ENCODE measurements at regions not wholly inside any gene's neighbourhood (a gene's known extent, or its start where the extent isn't known, plus 50 kb on each side); places are given as distances from the start of the nearest gene placed in this dataset.

DNA sequence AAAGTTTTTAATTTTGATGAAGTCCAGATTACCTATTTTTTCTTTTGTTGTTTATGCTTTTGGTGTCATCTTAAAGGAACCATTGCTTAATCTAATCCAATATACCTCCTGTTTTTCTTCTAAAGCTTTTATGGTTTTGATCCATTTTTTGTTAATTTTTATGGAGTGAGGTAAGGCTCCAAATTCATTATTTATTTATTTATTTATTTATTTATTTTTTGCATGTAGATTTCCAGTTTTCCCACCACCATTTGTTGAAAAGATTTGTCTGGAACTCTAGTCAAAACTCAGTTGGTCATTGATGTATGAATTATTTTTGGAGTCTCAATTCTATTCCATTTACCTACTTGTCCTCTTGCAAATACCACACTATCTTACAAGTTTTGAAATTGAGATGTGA is 99.4 kb upstream of the RBMS1 start (continued):
- TF ChIP-seq, protein P1, sequence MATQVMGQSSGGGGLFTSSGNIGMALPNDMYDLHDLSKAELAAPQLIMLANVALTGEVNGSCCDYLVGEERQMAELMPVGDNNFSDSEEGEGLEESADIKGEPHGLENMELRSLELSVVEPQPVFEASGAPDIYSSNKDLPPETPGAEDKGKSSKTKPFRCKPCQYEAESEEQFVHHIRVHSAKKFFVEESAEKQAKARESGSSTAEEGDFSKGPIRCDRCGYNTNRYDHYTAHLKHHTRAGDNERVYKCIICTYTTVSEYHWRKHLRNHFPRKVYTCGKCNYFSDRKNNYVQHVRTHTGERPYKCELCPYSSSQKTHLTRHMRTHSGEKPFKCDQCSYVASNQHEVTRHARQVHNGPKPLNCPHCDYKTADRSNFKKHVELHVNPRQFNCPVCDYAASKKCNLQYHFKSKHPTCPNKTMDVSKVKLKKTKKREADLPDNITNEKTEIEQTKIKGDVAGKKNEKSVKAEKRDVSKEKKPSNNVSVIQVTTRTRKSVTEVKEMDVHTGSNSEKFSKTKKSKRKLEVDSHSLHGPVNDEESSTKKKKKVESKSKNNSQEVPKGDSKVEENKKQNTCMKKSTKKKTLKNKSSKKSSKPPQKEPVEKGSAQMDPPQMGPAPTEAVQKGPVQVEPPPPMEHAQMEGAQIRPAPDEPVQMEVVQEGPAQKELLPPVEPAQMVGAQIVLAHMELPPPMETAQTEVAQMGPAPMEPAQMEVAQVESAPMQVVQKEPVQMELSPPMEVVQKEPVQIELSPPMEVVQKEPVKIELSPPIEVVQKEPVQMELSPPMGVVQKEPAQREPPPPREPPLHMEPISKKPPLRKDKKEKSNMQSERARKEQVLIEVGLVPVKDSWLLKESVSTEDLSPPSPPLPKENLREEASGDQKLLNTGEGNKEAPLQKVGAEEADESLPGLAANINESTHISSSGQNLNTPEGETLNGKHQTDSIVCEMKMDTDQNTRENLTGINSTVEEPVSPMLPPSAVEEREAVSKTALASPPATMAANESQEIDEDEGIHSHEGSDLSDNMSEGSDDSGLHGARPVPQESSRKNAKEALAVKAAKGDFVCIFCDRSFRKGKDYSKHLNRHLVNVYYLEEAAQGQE (IDR thresholded peaks at IDR 0.05; ENCODE audit: unreplicated experiment): no peak
- TF ChIP-seq, protein P2, sequence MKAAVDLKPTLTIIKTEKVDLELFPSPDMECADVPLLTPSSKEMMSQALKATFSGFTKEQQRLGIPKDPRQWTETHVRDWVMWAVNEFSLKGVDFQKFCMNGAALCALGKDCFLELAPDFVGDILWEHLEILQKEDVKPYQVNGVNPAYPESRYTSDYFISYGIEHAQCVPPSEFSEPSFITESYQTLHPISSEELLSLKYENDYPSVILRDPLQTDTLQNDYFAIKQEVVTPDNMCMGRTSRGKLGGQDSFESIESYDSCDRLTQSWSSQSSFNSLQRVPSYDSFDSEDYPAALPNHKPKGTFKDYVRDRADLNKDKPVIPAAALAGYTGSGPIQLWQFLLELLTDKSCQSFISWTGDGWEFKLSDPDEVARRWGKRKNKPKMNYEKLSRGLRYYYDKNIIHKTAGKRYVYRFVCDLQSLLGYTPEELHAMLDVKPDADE (IDR thresholded peaks at IDR 0.05): no peak
- TF ChIP-seq JUNB (IDR thresholded peaks at IDR 0.05; ENCODE audit: unreplicated experiment) (no peak), NANOG (IDR thresholded peaks at IDR 0.05; ENCODE audit: borderline replicate concordance) (no peak), EZH2phosphoT487 (IDR thresholded peaks at IDR 0.05; ENCODE audit: unreplicated experiment) (no peak), CREB1 (CRISPR knock-in tag; IDR thresholded peaks at IDR 0.05; ENCODE audit: low read depth) (no peak), ZNF114 (CRISPR knock-in tag; IDR thresholded peaks at IDR 0.05) (no peak), ZNF331 (CRISPR knock-in tag; IDR thresholded peaks at IDR 0.05; ENCODE audit: low read depth) (no peak)
- TF ChIP-seq, protein P3, sequence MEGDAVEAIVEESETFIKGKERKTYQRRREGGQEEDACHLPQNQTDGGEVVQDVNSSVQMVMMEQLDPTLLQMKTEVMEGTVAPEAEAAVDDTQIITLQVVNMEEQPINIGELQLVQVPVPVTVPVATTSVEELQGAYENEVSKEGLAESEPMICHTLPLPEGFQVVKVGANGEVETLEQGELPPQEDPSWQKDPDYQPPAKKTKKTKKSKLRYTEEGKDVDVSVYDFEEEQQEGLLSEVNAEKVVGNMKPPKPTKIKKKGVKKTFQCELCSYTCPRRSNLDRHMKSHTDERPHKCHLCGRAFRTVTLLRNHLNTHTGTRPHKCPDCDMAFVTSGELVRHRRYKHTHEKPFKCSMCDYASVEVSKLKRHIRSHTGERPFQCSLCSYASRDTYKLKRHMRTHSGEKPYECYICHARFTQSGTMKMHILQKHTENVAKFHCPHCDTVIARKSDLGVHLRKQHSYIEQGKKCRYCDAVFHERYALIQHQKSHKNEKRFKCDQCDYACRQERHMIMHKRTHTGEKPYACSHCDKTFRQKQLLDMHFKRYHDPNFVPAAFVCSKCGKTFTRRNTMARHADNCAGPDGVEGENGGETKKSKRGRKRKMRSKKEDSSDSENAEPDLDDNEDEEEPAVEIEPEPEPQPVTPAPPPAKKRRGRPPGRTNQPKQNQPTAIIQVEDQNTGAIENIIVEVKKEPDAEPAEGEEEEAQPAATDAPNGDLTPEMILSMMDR (conservative IDR thresholded peaks at IDR 0.05; ENCODE audit: low read depth in 2 of 2): no peak

DNA sequence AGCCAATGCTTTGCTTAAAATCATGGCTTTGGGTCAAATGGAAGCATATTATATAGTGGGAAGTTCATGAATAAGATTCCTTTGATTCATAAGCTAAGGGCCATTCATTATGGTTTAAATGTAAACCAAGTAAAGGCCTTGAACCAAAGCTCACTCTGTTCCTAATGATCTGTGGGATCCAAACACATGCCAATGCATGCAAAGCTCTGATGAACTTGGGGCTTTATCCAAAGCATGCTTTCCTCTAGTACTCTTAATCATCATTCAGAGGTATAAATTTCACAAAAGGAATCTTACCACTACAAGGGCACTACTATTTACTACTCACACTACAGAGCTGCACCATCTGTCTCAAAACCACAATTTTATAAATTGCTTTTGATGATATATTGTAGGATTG is 102.8 kb upstream of the RBMS1 start:
- DNase-seq (ENCODE audit: low spot score) (no peak), ATAC-seq (no peak)
- Histone ChIP-seq H3K79me2 (replicated peaks; ENCODE audit: insufficient read depth) (no peaks in the 10 kb centered on the region), H4K20me1 (replicated peaks; ENCODE audit: insufficient read depth) (no peaks in the 10 kb centered on the region), H3K4me2 (no peak overlapping the region), H3K36me3 (ENCODE audit: insufficient read depth) (no peaks in the 10 kb centered on the region), H3K27me3 (ENCODE audit: insufficient read depth) (no peaks in the 10 kb centered on the region), H3K27ac (ENCODE audit: low read depth) (no peak overlapping the region), H3F3A (replicated peaks; ENCODE audit: low read depth) (no peaks in the 10 kb centered on the region), H3K4me3 (no peak overlapping the region), H3K4me1 (ENCODE audit: insufficient read depth) (no peaks in the 10 kb centered on the region), H3K9me2 (ENCODE audit: insufficient read depth) (peaks cover 4% of the 10 kb centered on the region; the same call in 1 of the 2 replicates), H2AFZ (peak overlapping the region; percentile 33; the same call in 1 of the 2 replicates)
- Mint-ChIP-seq H3K4me1 (no peaks in the 10 kb centered on the region; the same call in 2 of the 3 replicates), H3K4me3 (no peak overlapping the region), H3K27me3 (ENCODE audit: insufficient read depth, low read depth, poor library complexity) (peaks cover 6% of the 10 kb centered on the region), H3K9me3 (peaks cover 11% of the 10 kb centered on the region), H3K36me3 (ENCODE audit: low read depth) (peaks cover 11% of the 10 kb centered on the region), H3K27ac (no peak overlapping the region)
- no peak for TF ChIP-seq JUNB (IDR thresholded peaks at IDR 0.05; ENCODE audit: unreplicated experiment)
- TF ChIP-seq, protein P4, sequence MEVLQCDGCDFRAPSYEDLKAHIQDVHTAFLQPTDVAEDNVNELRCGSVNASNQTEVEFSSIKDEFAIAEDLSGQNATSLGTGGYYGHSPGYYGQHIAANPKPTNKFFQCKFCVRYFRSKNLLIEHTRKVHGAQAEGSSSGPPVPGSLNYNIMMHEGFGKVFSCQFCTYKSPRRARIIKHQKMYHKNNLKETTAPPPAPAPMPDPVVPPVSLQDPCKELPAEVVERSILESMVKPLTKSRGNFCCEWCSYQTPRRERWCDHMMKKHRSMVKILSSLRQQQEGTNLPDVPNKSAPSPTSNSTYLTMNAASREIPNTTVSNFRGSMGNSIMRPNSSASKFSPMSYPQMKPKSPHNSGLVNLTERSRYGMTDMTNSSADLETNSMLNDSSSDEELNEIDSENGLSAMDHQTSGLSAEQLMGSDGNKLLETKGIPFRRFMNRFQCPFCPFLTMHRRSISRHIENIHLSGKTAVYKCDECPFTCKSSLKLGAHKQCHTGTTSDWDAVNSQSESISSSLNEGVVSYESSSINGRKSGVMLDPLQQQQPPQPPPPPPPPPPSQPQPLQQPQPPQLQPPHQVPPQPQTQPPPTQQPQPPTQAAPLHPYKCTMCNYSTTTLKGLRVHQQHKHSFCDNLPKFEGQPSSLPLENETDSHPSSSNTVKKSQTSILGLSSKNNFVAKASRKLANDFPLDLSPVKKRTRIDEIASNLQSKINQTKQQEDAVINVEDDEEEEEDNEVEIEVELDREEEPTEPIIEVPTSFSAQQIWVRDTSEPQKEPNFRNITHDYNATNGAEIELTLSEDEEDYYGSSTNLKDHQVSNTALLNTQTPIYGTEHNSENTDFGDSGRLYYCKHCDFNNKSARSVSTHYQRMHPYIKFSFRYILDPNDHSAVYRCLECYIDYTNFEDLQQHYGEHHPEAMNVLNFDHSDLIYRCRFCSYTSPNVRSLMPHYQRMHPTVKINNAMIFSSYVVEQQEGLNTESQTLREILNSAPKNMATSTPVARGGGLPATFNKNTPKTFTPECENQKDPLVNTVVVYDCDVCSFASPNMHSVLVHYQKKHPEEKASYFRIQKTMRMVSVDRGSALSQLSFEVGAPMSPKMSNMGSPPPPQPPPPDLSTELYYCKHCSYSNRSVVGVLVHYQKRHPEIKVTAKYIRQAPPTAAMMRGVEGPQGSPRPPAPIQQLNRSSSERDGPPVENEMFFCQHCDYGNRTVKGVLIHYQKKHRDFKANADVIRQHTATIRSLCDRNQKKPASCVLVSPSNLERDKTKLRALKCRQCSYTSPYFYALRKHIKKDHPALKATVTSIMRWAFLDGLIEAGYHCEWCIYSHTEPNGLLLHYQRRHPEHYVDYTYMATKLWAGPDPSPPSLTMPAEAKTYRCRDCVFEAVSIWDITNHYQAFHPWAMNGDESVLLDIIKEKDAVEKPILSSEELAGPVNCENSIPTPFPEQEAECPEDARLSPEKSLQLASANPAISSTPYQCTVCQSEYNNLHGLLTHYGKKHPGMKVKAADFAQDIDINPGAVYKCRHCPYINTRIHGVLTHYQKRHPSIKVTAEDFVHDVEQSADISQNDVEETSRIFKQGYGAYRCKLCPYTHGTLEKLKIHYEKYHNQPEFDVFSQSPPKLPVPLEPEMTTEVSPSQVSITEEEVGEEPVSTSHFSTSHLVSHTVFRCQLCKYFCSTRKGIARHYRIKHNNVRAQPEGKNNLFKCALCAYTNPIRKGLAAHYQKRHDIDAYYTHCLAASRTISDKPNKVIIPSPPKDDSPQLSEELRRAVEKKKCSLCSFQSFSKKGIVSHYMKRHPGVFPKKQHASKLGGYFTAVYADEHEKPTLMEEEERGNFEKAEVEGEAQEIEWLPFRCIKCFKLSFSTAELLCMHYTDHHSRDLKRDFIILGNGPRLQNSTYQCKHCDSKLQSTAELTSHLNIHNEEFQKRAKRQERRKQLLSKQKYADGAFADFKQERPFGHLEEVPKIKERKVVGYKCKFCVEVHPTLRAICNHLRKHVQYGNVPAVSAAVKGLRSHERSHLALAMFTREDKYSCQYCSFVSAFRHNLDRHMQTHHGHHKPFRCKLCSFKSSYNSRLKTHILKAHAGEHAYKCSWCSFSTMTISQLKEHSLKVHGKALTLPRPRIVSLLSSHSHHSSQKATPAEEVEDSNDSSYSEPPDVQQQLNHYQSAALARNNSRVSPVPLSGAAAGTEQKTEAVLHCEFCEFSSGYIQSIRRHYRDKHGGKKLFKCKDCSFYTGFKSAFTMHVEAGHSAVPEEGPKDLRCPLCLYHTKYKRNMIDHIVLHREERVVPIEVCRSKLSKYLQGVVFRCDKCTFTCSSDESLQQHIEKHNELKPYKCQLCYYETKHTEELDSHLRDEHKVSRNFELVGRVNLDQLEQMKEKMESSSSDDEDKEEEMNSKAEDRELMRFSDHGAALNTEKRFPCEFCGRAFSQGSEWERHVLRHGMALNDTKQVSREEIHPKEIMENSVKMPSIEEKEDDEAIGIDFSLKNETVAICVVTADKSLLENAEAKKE (CRISPR knock-in tag; IDR thresholded peaks at IDR 0.05): no peak
- TF ChIP-seq ZNF331 (CRISPR knock-in tag; IDR thresholded peaks at IDR 0.05; ENCODE audit: low read depth): no peak
